ENCODE measurements at regions not wholly inside any gene's neighbourhood (a gene's known extent, or its start where the extent isn't known, plus 50 kb on each side); places are given as distances from the start of the nearest gene placed in this dataset.

DNA sequence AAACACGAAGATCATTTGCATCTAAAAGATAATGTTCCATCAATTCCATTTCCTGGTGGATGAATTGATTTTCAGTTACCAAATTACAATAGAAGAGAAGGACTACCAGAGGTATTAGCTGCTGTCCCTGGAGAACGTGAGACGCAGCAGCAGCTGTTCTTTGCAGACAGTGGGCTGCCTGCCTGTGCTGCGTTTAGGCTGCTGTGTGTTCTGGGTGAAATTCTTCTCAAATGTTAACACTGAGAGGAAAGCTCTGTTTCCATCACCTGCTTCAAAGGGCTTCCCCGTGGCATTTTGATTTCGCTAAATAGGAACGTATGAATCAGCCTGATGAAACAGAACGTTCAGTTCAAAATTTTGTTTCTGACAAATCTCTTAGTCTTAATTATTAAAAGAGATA lies 362.2 kb downstream of the C6orf118 start:
- TF ChIP-seq, protein P1, sequence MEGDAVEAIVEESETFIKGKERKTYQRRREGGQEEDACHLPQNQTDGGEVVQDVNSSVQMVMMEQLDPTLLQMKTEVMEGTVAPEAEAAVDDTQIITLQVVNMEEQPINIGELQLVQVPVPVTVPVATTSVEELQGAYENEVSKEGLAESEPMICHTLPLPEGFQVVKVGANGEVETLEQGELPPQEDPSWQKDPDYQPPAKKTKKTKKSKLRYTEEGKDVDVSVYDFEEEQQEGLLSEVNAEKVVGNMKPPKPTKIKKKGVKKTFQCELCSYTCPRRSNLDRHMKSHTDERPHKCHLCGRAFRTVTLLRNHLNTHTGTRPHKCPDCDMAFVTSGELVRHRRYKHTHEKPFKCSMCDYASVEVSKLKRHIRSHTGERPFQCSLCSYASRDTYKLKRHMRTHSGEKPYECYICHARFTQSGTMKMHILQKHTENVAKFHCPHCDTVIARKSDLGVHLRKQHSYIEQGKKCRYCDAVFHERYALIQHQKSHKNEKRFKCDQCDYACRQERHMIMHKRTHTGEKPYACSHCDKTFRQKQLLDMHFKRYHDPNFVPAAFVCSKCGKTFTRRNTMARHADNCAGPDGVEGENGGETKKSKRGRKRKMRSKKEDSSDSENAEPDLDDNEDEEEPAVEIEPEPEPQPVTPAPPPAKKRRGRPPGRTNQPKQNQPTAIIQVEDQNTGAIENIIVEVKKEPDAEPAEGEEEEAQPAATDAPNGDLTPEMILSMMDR (IDR thresholded peaks at IDR 0.05) = no peak
- no peak for TF ChIP-seq POLR2AphosphoS5 (IDR thresholded peaks at IDR 0.05; ENCODE audit: insufficient read depth in 1 of 2, low read depth in 1 of 2)
- TF ChIP-seq POLR2A (IDR thresholded peaks at IDR 0.05) = no peak
